Stomach (tissue), 4 donors: ENCODE measurements at regions not wholly inside any gene's neighbourhood (a gene's known extent, or its start where the extent isn't known, plus 50 kb on each side); places are given as distances from the start of the nearest gene placed in this dataset.
"Not testable (repeated sequence)": the region's sequence is repeated elsewhere in the genome, so short reads cannot be mapped to it uniquely, and the experiment has no call there.

Experiments used
- CTCF ChIP-seq, 7 experiments: fragments of 450-650 bp in 4 of 7; fragments of 200-600 bp in 3 of 7; sonication (generic) in 3 of 7; IDR thresholded peaks; one replicate each; pipeline ENCODE4 v1.5.1; 2016 to 2019; ENCODE audit warnings: antibody characterized with exemption in 7 of 7, control low read depth in 2 of 7, mild to moderate bottlenecking in 1 of 7
- EP300 ChIP-seq: sonication (generic); formaldehyde crosslinking; IDR thresholded peaks from one replicate; pipeline ENCODE4 v1.6.1; 2017; ENCODE audit warnings: antibody characterized with exemption
- POLR2A ChIP-seq, 4 donors: fragments of 450-650 bp; IDR thresholded peaks; one replicate each; pipeline ENCODE4 v1.6.1; 2016; ENCODE audit warnings: antibody characterized with exemption in 4 of 4, control low read depth in 2 of 4, mild to moderate bottlenecking in 1 of 4, moderate library complexity in 1 of 4
- POLR2AphosphoS5 ChIP-seq, 3 donors: sonication (generic); formaldehyde crosslinking; IDR thresholded peaks; one replicate each; pipeline ENCODE4 v1.6.1; 2016; ENCODE audit warnings: antibody characterized with exemption in 3 of 3

GRCh38 chr1:228953808-228954207 is 218.5 kb downstream of the RHOU start:
- TF ChIP-seq CTCF (IDR thresholded peaks at IDR 0.05); POLR2AphosphoS5 (IDR thresholded peaks at IDR 0.05); POLR2A (IDR thresholded peaks at IDR 0.05); EP300: not testable (repeated sequence)
